HEK293T (cell line): ENCODE measurements at regions not wholly inside any gene's neighbourhood (a gene's known extent, or its start where the extent isn't known, plus 50 kb on each side); places are given as distances from the start of the nearest gene placed in this dataset.

ENCODE experiments used
- CTCF ChIA-PET: fragments of 350-600 bp; formaldehyde crosslinking; extraction: SDS; loops from one replicate; lab custom pipeline; 2021; ENCODE audit warnings: antibody characterized with exemption, inconsistent platforms; lab: Yijun Ruan, JAX
- POLR2A ChIA-PET: fragments of 350-600 bp; formaldehyde crosslinking; extraction: SDS; loops from one replicate; lab custom pipeline; 2020; ENCODE audit warnings: antibody characterized with exemption, inconsistent platforms; lab: Yijun Ruan, JAX
- DNase-seq: peaks from one replicate; pipeline ENCODE4 v3.0.0; 2012; ENCODE audit warnings: mixed read lengths; ENCODE audit errors: extremely low spot score
- ARNT ChIP-seq: fragments of 450-650 bp; IDR thresholded peaks from 2 replicates; pipeline ENCODE4 v1.6.1; 2017; ENCODE audit warnings: mild to moderate bottlenecking
- BHLHE40 ChIP-seq: fragments of 450-650 bp; IDR thresholded peaks from 2 replicates; pipeline ENCODE4 v1.6.1; 2016; ENCODE audit warnings: mild to moderate bottlenecking, moderate library complexity, borderline replicate concordance
- CTBP1 ChIP-seq: fragments of 450-650 bp; IDR thresholded peaks from 2 replicates; pipeline ENCODE4 v1.6.1; 2016; ENCODE audit warnings: borderline replicate concordance
- ELF4 ChIP-seq: fragments of 450-650 bp; IDR thresholded peaks from 2 replicates; pipeline ENCODE4 v1.6.1; 2017; ENCODE audit warnings: antibody characterized with exemption
- FOXA1 ChIP-seq: fragments of 450-650 bp; IDR thresholded peaks from 2 replicates; pipeline ENCODE4 v1.6.1; 2016; ENCODE audit warnings: mild to moderate bottlenecking
- FOXK2 ChIP-seq: fragments of 450-650 bp; IDR thresholded peaks from 2 replicates; pipeline ENCODE4 v1.6.1; 2016; ENCODE audit warnings: mild to moderate bottlenecking
- FOXM1 ChIP-seq: fragments of 450-650 bp; IDR thresholded peaks from 2 replicates; pipeline ENCODE4 v1.6.1; 2017; ENCODE audit warnings: mild to moderate bottlenecking, borderline replicate concordance
- HDGF ChIP-seq: fragments of 450-650 bp; IDR thresholded peaks from 2 replicates; pipeline ENCODE4 v1.6.1; 2017; ENCODE audit warnings: antibody characterized with exemption, borderline replicate concordance
- L3MBTL2 ChIP-seq: fragments of 450-650 bp; conservative IDR thresholded peaks from 2 replicates; pipeline ENCODE4 v1.6.1; 2016; ENCODE audit warnings: mild to moderate bottlenecking
- LEF1 ChIP-seq: fragments of 450-650 bp; IDR thresholded peaks from 2 replicates; pipeline ENCODE4 v1.6.1; 2017; ENCODE audit warnings: mild to moderate bottlenecking, borderline replicate concordance
- NFRKB ChIP-seq: fragments of 450-650 bp; IDR thresholded peaks from 2 replicates; pipeline ENCODE4 v1.6.1; 2016; ENCODE audit warnings: mild to moderate bottlenecking, moderate library complexity
- SP1 ChIP-seq: fragments of 450-650 bp; IDR thresholded peaks from 2 replicates; pipeline ENCODE4 v1.6.1; 2017
- SUZ12 ChIP-seq: fragments of 450-650 bp; IDR thresholded peaks from 2 replicates; pipeline ENCODE4 v1.6.1; 2016; ENCODE audit warnings: mild to moderate bottlenecking
- TARDBP ChIP-seq: fragments of 450-650 bp; IDR thresholded peaks from 2 replicates; pipeline ENCODE4 v1.6.1; 2016
- ZNF384 ChIP-seq: fragments of 450-650 bp; IDR thresholded peaks from 2 replicates; pipeline ENCODE4 v1.6.1; 2016
- TF ChIP-seq, protein P1 (sequence below): fragments of 450-650 bp; IDR thresholded peaks from 2 replicates; pipeline ENCODE4 v1.6.1; 2016

DNA sequence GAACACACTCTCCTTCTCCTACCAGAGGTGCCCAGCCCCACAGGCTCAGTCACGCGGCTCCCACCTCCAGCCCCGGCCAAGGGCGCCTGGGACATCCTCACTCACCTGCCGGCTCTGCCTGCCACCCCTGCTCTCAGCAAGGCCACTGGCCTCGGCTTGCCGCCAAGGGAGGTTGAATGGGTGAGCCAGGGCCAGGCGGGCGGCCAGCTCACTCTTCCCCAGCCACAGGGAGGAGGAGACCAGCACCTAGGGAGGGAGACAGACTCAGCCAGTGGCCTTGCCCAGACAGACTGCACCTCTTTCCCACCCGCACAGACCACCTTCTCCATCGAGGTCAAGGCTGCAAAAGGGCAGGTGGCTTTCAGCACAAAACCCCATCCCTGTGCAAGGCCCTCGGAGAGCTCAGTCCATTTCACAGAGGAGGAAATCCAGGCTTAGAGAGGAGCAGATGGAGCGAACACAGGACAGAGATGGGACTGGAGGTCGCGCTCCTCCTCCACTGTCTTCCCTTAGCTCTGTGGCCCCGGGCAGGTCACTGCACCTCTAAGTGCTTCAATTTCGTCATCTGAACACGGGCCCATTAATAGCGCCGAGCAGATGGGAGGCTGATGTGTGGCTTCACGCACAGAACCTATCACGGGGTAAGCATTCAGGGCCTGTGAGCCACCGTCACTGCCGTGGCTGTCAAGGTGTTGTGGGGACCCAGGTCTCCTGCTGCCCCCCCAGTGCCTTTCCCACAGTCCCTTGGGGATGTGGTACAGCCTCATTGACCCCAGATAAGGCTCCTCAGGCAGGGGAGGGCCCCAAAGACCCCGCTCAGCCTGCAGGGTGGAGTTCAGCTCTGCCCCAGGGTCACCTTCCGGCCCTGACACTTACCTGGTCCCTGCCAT is 56.1 kb downstream of the RMI2 start:
- POLR2A ChIA-PET = no interaction called here
- no peak for DNase-seq
- TF ChIP-seq HDGF (no peak), ARNT (no peak), L3MBTL2 (no peak), FOXA1 (no peak), FOXK2 (no peak), ZNF384 (no peak), FOXM1 (no peak), CTBP1 (no peak), LEF1 (no peak), NFRKB (no peak), SUZ12 (no peak), ELF4 (no peak), SP1 (no peak)
- TF ChIP-seq, protein P1, sequence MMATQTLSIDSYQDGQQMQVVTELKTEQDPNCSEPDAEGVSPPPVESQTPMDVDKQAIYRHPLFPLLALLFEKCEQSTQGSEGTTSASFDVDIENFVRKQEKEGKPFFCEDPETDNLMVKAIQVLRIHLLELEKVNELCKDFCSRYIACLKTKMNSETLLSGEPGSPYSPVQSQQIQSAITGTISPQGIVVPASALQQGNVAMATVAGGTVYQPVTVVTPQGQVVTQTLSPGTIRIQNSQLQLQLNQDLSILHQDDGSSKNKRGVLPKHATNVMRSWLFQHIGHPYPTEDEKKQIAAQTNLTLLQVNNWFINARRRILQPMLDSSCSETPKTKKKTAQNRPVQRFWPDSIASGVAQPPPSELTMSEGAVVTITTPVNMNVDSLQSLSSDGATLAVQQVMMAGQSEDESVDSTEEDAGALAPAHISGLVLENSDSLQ = no peak
- CTCF ChIA-PET = interaction anchor here (1.3 to 2.1 kb wide), 2 partner anchors 15 to 30 kb away, joined by 3 to 8 read pairs; no protein-coding TSS in a partner anchor

DNA sequence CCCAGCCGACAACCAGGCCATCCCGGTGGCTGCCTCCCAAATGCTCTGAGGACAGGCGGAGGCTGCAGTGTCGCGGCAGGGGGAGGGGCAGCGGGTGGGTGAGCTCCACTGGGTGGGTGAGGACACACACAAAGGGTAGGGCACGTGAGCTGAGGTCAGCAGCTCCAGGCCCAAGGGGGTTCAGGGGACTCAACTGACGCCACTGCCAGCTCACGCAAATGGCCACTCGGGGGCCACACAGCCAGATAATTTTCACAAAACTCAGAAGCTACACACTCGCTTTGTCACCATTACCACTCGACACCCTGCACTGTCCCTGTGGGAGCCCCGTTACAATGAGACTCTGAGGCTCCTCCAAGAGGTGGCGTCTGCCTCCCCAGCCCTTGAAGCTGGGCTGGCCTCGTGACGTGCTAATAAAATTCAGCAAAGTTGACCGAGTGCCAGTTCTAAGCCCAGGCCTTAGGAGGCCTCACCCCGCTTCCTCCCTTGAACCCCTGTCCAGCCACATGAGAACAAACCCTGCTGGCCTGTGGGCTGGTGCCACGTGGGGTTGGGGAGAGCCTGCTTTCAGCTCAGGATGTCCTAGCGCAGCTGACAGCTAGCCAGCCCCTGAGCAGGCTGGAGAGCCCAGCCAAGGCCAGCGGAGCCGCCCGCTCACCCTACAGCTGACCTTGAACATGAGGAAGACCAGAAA is 56.9 kb downstream of the RMI2 start:
- no peak for TF ChIP-seq ARNT
- no peak for TF ChIP-seq L3MBTL2
- no peak for TF ChIP-seq HDGF
- no peak for TF ChIP-seq LEF1
- TF ChIP-seq SUZ12 = no peak
- no peak for TF ChIP-seq FOXK2
- no peak for TF ChIP-seq CTBP1
- TF ChIP-seq ZNF384 = no peak
- TF ChIP-seq FOXM1 = no peak
- no peak for TF ChIP-seq ELF4
- TF ChIP-seq FOXA1 = no peak
- TF ChIP-seq TARDBP = no peak
- TF ChIP-seq, protein P1 = no peak
- no peak for TF ChIP-seq NFRKB
- no peak for TF ChIP-seq SP1
- DNase-seq = no peak
- POLR2A ChIA-PET = interaction anchor here (0.6 to 1.0 kb wide), 2 partner anchors 302 to 340 kb away, joined by 3 to 4 read pairs; partner anchors contain the start of gene TXNDC11
- CTCF ChIA-PET = interaction anchor here (0.6 to 2.1 kb wide), 4 partner anchors 14 to 240 kb away, joined by 3 to 8 read pairs (median 4); no protein-coding TSS in a partner anchor

DNA sequence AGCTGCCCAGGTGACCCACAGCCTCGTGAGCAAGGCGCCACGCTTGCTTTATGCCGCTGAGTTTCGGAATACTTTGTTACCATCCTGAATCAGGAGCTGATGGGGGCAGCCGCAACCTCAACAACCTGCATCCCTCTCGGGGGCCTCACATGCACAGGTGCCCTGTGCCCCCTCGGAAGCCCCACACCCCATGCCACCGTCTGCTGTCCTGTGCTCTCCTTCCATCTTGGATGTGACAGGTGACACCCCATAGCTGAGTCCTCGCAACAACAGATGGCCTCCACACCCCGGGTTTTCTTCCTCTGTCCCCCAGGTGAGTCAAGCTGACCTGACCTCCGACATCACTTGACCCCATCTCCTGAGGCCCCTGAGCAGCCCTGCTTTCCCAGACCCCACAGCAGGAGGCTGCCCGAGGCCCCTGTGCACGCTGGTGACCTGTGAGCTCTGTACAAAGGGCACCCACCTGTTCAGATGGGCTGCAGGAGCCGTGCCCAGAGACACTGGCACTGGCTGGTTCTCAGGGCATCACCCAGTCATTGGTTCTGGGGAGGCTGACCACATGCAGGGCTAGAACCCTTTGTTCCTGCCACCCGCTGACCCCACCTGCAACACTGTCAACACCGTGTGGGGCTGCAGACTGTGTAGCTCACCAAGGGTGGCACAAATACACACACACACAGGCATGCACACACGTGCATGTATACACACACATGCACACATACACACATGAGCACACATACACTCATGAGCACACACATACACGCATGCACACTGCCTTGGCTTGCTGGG is 57.7 kb downstream of the RMI2 start:
- DNase-seq = no peak
- CTCF ChIA-PET = interaction anchor here (0.6 to 1.3 kb wide), 3 partner anchors 15 to 239 kb away, joined by 3 to 5 read pairs (median 3); no protein-coding TSS in a partner anchor
- no peak for TF ChIP-seq FOXK2
- TF ChIP-seq CTBP1 = no peak
- no peak for TF ChIP-seq ELF4
- no peak for TF ChIP-seq TARDBP
- TF ChIP-seq L3MBTL2 = no peak
- TF ChIP-seq, protein P1 = no peak
- no peak for TF ChIP-seq LEF1
- no peak for TF ChIP-seq ZNF384
- no peak for TF ChIP-seq ARNT
- no peak for TF ChIP-seq SUZ12
- TF ChIP-seq NFRKB = no peak
- TF ChIP-seq HDGF = no peak
- no peak for TF ChIP-seq FOXM1
- no peak for TF ChIP-seq BHLHE40
- no peak for TF ChIP-seq FOXA1
- TF ChIP-seq SP1 = no peak
- POLR2A ChIA-PET = interaction anchor here (0.6 to 1.0 kb wide), 3 partner anchors 302 to 341 kb away, joined by 3 to 4 read pairs (median 3); partner anchors contain the start of gene TXNDC11

DNA sequence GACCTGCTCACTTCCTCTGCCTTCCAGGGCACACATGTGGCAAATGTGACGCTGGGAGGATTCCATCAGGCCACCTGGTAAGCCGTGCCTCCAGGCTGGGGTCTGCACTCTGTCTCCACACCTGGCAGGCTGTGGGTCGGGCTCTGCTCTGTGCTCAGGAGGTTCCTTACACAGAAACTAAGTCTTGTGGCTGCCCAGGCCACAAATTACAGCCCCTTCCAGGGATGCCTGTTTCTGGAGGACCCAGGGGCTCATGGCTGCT is 58.2 kb downstream of the RMI2 start:
- POLR2A ChIA-PET = interaction anchor here (1.0 kb wide), 1 partner anchor 340 kb away, joined by 3 read pairs; no protein-coding TSS in a partner anchor
- TF ChIP-seq FOXA1 (no peak), ZNF384 (no peak), NFRKB (no peak), CTBP1 (no peak), L3MBTL2 (no peak), ARNT (no peak)
- TF ChIP-seq, protein P1 = no peak
- no peak for DNase-seq
- CTCF ChIA-PET = no interaction called here

DNA sequence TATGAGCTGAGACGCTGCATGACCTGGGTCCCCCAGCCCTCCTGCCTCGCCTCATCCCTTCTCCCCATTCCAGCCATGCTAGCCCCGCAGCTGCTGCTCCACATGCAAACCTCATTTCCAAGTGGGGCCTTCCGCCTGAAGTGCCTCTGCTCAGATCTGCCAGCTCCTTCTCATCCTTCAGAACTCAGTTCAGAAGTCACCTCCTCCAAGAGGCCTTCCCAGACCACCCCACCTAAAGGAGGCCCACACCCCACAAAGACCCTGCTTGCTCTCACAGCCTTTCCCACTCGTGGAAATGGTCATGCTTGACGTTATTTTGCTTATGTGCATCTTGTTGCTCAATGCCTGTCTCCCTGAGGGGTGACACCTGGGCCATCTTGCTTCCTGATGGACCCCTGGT is 58.7 kb downstream of the RMI2 start:
- DNase-seq = no peak
- CTCF ChIA-PET = no interaction called here
- TF ChIP-seq, protein P1 = no peak
- no peak for TF ChIP-seq SP1
- TF ChIP-seq BHLHE40 = no peak

More for the DNA sequence above, 58.7 kb downstream of the RMI2 start:
- POLR2A ChIA-PET = interaction anchor here (1.0 kb wide), 1 partner anchor 340 kb away, joined by 3 read pairs; no protein-coding TSS in a partner anchor
